GM12872 (cell line): ENCODE measurements at regions not wholly inside any gene's neighbourhood (a gene's known extent, or its start where the extent isn't known, plus 50 kb on each side); places are given as distances from the start of the nearest gene placed in this dataset.

Source experiments
- TF ChIP-seq, protein P1 (sequence below): IDR thresholded peaks from 3 replicates; pipeline ENCODE4 v1.5.1; 2011; ENCODE audit warnings: low read depth, mild to moderate bottlenecking, low read length, moderate library complexity; ENCODE audit not compliant: insufficient read depth

DNA sequence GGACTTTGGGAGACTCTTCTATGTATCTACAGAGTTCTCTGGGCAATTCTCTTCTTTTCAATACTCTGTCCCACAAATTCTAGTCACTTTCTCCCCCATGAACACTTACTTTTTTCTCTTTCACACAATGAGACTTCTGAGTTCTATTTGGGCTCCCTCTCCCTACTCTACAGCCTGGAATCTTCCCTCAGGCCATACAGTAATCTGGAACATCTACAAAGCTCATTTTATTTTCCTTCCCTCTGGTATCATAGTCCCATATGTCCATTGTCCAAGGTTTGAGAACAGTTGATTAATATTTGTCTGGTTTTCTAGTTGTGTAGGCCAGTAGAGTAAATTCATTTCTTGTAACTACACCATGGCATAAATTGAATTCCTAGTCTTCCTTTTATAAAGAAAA is 544.6 kb upstream of the RAG2 start:
- TF ChIP-seq, protein P1, sequence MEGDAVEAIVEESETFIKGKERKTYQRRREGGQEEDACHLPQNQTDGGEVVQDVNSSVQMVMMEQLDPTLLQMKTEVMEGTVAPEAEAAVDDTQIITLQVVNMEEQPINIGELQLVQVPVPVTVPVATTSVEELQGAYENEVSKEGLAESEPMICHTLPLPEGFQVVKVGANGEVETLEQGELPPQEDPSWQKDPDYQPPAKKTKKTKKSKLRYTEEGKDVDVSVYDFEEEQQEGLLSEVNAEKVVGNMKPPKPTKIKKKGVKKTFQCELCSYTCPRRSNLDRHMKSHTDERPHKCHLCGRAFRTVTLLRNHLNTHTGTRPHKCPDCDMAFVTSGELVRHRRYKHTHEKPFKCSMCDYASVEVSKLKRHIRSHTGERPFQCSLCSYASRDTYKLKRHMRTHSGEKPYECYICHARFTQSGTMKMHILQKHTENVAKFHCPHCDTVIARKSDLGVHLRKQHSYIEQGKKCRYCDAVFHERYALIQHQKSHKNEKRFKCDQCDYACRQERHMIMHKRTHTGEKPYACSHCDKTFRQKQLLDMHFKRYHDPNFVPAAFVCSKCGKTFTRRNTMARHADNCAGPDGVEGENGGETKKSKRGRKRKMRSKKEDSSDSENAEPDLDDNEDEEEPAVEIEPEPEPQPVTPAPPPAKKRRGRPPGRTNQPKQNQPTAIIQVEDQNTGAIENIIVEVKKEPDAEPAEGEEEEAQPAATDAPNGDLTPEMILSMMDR: no peak

DNA sequence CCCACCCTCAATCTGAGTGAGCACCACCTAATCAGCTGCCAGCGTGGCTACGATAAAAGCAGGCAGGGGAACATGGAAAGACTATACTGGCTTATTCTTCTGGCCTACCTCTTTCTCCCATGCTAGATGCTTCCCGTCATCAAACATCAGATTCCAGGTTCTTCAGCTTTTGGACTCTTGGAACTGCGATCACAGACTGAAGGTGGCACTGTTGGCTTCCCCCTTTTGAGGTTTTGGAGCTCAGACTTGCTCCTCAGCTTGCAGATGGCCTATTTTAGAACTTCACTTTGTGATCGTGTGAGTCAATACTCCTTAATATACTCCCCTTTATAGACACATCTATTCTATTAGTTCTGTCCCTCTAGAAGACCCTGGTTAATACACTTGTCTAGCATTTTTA is 543.7 kb upstream of the RAG2 start:
- TF ChIP-seq, protein P1: no peak

DNA sequence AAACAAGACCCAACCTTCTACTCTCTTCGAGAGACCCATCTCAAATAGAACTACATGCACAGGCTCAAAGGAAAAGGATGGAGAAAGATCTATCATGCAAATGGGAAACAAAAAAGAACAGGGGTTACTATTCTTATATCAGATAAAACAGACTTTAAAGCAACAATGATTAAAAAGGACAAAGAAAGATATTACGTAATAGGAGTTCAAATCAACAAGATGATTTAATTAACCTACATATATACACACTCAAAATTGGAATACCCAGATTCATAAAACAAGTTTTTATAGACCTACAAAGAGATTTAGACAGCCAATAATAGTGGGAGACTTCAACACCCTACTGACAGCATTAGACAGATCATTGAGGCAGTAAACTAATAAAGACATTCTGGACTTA is 536.6 kb upstream of the RAG2 start:
- TF ChIP-seq, protein P1: no peak

DNA sequence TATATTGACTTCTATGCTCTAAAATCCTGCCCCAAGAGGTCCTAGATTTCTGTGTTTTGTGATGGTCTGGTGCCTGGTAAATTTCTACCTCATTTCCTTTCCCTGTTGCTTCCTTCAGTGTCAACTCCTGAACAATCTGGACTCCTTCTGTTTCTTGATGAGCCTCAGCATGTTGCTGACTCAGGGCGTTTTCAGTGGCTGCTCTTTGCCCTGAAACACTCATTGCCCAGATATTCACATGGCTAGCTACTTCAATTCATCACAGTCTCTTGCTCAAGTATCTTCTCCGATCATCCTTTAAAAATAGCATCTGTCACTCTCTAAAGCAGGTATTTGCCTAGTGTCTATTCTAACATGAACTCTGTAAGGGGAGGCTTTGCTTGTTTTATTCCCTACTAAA is 526.3 kb upstream of the RAG2 start:
- TF ChIP-seq, protein P1: no peak

DNA sequence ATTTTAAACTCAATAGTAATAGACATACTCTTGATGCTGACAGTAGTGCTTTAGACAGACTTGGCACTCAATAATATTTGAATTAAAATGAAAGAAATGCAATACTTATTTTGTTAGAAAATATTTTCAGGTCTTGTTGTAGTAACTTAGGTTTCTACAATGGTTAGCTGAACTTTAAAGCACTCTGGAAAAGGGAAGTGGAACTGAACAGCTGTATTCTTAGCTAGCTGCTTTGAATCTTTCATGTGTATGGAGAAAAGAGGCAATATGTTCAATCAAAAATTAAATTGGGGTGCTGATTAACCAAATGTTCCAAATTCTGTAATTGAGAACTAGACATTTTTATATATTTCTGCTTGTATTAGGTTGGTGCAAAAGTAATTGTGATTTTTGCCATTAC is 517.9 kb upstream of the RAG2 start:
- TF ChIP-seq, protein P1: no peak

DNA sequence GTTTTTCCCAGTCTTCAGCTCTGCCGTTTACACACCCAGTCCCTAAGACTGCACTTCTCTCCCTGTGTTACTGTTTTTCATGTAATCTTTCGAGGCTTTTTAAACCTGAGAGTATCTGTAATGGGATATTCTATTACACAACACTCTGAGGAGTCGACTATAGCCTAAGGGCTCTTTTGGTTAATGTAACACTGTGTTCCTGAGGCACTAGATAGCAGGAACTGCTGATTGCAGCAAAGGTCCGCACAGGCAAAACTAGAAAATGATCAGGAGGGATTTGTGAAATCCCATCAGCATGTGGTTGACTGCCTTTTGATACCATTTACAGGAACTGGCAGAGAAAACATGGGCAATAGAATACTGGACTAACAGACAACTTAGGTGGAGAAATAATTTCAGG is 512.3 kb upstream of the RAG2 start:
- TF ChIP-seq, protein P1: no peak

DNA sequence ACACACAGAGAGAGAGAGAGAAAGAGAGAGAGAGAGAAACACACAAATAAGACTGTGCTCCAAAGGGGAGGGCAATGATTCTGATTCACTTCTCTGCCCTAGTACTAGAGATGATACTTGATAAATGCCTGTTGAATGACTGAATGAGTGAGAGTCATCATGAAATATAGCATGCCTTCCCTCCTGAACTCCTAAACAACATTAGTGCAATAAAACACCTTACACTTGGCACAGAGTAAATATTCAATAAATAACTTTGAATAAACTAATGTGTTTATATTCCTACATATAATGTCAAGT is 511.2 kb upstream of the RAG2 start:
- TF ChIP-seq, protein P1: no peak

DNA sequence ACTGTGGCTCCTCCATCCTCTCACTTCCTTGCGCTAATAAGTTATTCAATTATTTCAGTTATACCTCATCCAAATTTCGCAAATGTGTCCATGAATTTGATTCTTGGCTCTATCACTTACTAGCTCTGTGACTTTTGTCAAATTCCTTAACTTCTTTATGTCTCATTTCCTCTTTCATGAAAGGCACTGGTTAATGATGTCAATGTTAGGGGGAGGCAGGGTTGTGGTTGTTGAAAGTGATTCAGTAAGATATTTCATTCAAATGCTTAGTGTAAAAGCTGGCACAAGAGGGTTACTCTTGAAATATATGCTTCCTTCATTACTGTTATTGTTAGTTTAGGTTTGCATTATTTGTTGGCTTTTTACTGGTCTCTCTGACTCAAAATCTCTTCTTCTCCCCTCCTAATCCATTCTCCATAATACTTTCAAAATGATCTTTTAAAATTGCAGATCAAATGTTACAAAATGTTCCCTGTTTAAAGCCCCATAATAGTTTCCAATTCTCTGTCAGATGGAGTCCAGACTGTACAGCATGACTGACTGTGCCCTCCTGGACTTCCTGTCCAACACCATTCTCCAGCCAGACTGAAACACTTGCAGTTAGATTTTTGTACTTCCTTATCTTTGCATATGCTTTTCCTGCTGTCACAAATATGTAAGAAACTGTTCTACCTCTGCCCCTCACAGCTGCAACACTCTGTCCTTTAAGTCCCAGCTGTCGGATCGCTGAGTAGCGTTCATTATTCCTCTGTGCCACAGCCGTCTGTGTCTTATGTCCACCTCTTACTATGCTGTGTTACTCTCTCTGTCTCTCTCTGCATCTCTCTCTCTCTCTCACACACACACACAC is 510.6 kb upstream of the RAG2 start:
- TF ChIP-seq, protein P1: no peak
